Colonic mucosa (tissue), 4 donors: ENCODE measurements at regions not wholly inside any gene's neighbourhood (a gene's known extent, or its start where the extent isn't known, plus 50 kb on each side); places are given as distances from the start of the nearest gene placed in this dataset.

Source experiments
- DNase-seq: peaks from one replicate; pipeline ENCODE4 v3.0.0-alpha.2; 2020
- H3K27ac ChIP-seq: fragments of 200-600 bp; one replicate; pipeline ENCODE4 v1.8.0; 2021
- H3K27me3 ChIP-seq: fragments of 200-600 bp; one replicate; pipeline ENCODE4 v1.8.0; 2021
- H3K36me3 ChIP-seq: fragments of 200-600 bp; one replicate; pipeline ENCODE4 v1.8.0; 2021
- H3K4me1 ChIP-seq: fragments of 200-600 bp; one replicate; pipeline ENCODE4 v1.8.0; 2021; ENCODE audit warnings: mild to moderate bottlenecking
- H3K4me3 ChIP-seq: fragments of 200-600 bp; one replicate; pipeline ENCODE4 v1.8.0; 2021
- H3K9ac ChIP-seq, 2 donors: one replicate each; pipeline ENCODE4 v1.7.0; 2013; ENCODE audit warnings: control low read depth in 2 of 2, low read depth in 2 of 2, low read length in 2 of 2
- H3K9me3 ChIP-seq: fragments of 200-600 bp; one replicate; pipeline ENCODE4 v1.8.0; 2021
- intact Hi-C: fragments of 100-400 bp; cut with DNase I; formaldehyde crosslinking; loops from one replicate; pipeline ENCODE4 v1.14.1; 2022
- TF ChIP-seq, protein P1 (sequence below): fragments of 200-600 bp; IDR thresholded peaks from one replicate; pipeline ENCODE4 v1.8.0; 2022; ENCODE audit warnings: antibody characterized with exemption, mild to moderate bottlenecking
- donor health status: healthy.
- donor health status: DM: no; HTN: no; CAD: no.
- donor health status: DM: no; HTN: no; CAD: no.

DNA sequence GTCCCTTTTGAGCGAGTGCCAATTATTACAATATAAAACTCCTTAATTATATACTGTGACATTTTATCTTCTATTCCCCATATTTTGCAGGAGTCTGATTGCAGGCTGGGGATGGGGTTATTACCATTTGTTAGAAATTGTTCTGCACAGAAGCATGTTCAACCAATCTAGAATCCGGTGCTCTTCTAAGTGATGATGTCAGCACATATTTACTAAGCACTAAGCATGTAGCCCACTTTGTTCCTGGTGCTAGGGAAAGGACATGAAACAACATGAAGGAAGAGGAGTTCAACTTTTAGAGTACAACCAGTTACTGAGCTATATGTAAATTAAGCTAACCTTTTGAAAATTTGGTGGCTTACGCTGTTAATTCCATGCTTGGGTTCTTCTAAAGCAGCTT lies 52.8 kb upstream of the IL1RAPL2 start:
- TF ChIP-seq, protein P1, sequence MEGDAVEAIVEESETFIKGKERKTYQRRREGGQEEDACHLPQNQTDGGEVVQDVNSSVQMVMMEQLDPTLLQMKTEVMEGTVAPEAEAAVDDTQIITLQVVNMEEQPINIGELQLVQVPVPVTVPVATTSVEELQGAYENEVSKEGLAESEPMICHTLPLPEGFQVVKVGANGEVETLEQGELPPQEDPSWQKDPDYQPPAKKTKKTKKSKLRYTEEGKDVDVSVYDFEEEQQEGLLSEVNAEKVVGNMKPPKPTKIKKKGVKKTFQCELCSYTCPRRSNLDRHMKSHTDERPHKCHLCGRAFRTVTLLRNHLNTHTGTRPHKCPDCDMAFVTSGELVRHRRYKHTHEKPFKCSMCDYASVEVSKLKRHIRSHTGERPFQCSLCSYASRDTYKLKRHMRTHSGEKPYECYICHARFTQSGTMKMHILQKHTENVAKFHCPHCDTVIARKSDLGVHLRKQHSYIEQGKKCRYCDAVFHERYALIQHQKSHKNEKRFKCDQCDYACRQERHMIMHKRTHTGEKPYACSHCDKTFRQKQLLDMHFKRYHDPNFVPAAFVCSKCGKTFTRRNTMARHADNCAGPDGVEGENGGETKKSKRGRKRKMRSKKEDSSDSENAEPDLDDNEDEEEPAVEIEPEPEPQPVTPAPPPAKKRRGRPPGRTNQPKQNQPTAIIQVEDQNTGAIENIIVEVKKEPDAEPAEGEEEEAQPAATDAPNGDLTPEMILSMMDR = no peak
- intact Hi-C loops = no loop called here
- no peaks in the 10 kb centered on the region for H3K36me3 ChIP-seq
- no peak overlapping the region for H3K27ac ChIP-seq
- no peak overlapping the region for H3K9ac ChIP-seq
- H3K9me3 ChIP-seq = no peaks in the 10 kb centered on the region
- H3K4me3 ChIP-seq = no peak overlapping the region
- no peaks in the 10 kb centered on the region for H3K4me1 ChIP-seq
- no peaks in the 10 kb centered on the region for H3K27me3 ChIP-seq
- no peak for DNase-seq

DNA sequence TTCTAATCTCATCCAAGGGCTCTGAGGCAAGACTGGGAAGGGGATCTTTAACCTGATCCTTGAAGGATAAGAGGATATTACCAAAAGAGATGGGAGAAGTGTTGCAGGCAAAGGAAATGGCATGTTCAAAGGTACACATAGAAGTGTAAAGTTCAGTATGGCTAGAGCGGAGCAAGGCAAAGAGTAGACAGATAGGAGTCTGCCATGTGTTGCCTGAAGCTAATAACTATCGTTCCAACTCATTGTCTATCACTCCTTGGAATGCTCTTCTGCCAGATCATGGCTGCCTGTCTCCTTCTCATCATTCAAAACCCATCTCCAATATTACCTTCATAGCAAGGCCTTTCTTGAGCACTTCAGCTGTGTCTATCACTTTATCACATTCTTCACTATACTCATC lies 55.2 kb upstream of the IL1RAPL2 start:
- Histone ChIP-seq H3K27ac (no peak overlapping the region), H3K27me3 (no peaks in the 10 kb centered on the region), H3K36me3 (no peaks in the 10 kb centered on the region), H3K9ac (no peak overlapping the region), H3K4me1 (no peaks in the 10 kb centered on the region), H3K9me3 (no peaks in the 10 kb centered on the region), H3K4me3 (no peak overlapping the region)
- intact Hi-C loops = no loop called here
- DNase-seq = no peak
- TF ChIP-seq, protein P1 = no peak

DNA sequence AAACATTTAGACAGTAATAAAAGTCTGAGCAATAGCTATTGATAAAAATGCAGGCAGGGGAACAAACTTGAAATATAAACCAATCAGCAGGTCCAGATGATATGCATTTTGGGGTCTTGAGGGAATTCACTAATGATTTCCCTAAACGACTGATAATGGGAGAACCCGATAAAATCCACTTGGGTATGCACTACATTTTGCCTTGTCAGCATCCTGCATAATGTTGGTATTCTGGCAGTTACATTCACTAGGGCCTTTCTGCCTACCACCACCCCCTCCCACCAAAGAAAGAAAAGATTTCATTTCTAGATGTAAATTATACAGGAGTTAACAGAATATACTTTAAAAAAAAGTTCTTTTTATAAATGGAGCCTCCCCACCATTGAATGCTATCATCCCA lies 63.5 kb upstream of the IL1RAPL2 start:
- no peaks in the 10 kb centered on the region for H3K4me1 ChIP-seq
- TF ChIP-seq, protein P1 = no peak
- H3K27me3 ChIP-seq = no peaks in the 10 kb centered on the region
- DNase-seq = no peak
- no peak overlapping the region for H3K4me3 ChIP-seq
- no peaks in the 10 kb centered on the region for H3K36me3 ChIP-seq
- no peak overlapping the region for H3K9ac ChIP-seq
- intact Hi-C loops = no loop called here
- no peaks in the 10 kb centered on the region for H3K9me3 ChIP-seq
- H3K27ac ChIP-seq = no peak overlapping the region

DNA sequence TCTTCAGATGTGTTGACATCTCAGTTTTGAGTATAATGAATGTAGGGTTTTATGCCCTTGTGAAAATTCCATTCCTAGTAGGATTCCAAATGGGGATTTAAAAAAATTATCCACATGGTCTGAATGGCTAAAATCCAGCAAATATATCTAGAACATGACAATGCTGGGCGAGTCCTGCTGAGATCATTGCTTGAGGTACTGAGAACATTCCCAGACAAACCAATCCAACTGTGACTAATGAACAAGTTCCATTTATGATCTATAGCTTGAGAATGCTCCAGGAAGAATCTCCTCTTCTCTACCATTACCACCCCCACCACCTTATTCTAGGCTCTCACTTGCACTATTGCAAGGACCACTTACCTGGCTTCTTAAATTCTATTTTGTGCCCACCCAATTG lies 77.2 kb upstream of the IL1RAPL2 start:
- no peaks in the 10 kb centered on the region for H3K9me3 ChIP-seq
- TF ChIP-seq, protein P1 = no peak
- H3K4me1 ChIP-seq = no peaks in the 10 kb centered on the region
- H3K27ac ChIP-seq = no peak overlapping the region
- DNase-seq = no peak
- intact Hi-C loops = no loop called here
- no peak overlapping the region for H3K9ac ChIP-seq
- H3K4me3 ChIP-seq = no peak overlapping the region
- no peaks in the 10 kb centered on the region for H3K36me3 ChIP-seq
- no peaks in the 10 kb centered on the region for H3K27me3 ChIP-seq

DNA sequence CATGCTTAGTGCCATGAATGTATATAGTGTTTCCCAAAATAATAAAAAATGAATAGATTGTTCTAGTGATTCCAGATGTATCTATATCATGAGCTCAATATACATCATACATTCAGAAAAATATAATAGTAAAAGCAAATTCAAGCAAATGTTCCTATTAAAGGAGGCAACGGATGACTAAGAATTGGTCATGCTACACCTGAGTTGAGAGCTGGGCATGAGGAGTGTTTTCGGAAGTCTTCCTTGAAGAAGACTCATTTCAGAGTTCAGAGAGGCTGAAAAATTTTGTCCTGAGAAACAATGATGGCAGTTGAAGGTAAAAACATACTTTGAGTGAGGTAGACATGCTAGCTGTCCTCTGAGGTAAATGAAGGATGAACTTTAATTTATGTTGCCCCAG lies 79.3 kb upstream of the IL1RAPL2 start:
- Histone ChIP-seq H3K9me3 (no peaks in the 10 kb centered on the region), H3K9ac (no peak overlapping the region), H3K27me3 (no peaks in the 10 kb centered on the region), H3K27ac (no peak overlapping the region), H3K4me3 (no peak overlapping the region), H3K4me1 (no peaks in the 10 kb centered on the region), H3K36me3 (no peaks in the 10 kb centered on the region)
- no peak for DNase-seq
- TF ChIP-seq, protein P1 = no peak
- intact Hi-C loops = no loop called here

DNA sequence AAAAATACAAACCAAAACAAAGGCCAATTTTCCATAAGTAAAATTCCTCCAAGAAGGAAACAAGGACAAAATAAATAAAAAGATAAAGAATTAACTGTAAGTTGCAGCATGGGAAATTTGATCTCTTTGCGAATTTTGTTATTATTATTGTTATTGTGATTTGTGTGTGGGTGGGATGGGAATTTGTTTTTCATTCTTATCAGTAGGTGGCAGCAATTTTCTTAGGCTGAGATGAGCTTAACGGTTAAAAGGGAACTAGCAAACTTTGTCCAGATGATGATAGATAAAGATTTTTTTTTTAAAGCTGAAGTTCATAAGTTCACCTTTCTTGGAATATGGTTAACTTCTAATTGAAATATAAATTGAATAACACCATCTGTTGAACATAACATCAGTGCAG lies 83.2 kb upstream of the IL1RAPL2 start:
- no peak for DNase-seq
- H3K4me3 ChIP-seq = no peak overlapping the region

More for the DNA sequence above, 83.2 kb upstream of the IL1RAPL2 start:
- H3K4me1 ChIP-seq = no peaks in the 10 kb centered on the region
- H3K9me3 ChIP-seq = no peaks in the 10 kb centered on the region
- H3K27me3 ChIP-seq = no peaks in the 10 kb centered on the region
- no peak overlapping the region for H3K27ac ChIP-seq
- TF ChIP-seq, protein P1 = no peak
- H3K9ac ChIP-seq = no peak overlapping the region
- H3K36me3 ChIP-seq = no peaks in the 10 kb centered on the region
- intact Hi-C loops = no loop called here
